Glomerular visceral epithelial cell (primary cell): ENCODE measurements at regions not wholly inside any gene's neighbourhood (a gene's known extent, or its start where the extent isn't known, plus 50 kb on each side); places are given as distances from the start of the nearest gene placed in this dataset.
A peak's percentile ranks its signal among the peaks of the same experiment; 100 is the strongest.

Source experiments
- DNase-seq: peaks from one replicate; pipeline ENCODE4 v3.0.0-alpha.2; 2016; ENCODE audit errors: extremely low spot score

GRCh38 chr1:222288053-222288452, 259.9 kb downstream of the HHIPL2 start:
- no peak for DNase-seq

DNA sequence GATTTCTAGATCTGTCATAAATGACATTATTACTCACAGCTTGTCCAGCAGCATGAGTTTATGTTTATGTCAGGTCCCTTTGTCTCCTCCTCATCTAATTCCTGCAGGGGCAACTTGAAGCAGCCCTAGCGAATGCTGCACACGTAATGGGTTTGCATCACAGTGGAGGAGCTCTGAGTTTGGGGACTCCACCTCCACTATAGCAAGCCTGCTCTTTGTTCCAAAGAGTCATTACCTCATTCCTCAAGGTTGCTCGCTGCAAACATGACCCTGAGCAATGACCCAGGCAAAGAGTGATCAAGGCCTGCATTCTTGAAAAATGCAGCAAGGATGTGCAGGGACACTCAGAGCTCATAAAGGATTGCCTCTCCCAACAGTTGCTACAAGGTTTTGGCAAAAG, 261.9 kb downstream of the HHIPL2 start:
- DNase-seq = peak; percentile 2

DNA sequence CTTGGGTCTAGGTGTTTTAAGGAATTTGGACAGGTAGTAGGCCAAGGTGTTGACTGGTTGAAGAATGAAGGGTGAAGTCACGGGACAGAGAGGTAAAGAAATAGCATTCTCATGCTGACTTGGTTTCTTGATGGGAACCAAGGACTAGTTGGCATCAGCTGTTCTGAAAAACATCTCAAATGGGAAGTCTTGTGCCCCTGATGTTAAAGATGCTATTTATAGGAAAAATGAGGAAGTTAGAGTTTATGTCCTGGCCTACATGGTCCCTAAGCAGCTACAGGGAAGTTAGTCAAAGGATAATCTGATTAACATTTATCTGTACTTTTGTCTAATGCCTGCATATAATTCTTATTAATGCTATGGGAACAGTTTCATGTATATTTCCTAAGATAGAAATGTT, 262.4 kb downstream of the HHIPL2 start:
- DNase-seq = no peak

DNA sequence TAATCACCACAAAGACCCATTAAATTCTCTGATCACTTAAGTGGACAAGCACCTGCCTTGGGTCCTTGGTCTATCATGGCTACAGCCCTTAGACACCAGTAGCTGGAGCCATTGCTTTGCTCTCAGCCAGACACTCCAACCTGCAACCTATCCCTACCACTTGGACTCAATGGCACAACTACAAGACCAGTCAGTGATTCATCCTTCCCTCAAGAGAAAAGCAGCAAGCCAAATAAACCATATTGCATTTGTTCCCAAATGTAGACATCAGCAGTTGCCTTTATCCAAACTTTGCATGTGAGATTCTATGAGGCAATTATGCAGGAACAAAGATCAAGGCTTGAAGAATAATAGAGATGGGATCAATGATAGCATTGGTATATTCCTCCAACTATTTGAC, 263.4 kb downstream of the HHIPL2 start:
- DNase-seq = no peak

GRCh38 chr1:222283147-222283768, 264.6 kb downstream of the HHIPL2 start:
- DNase-seq = peak; percentile 12

- DNase-seq = no peak
Observed at GRCh38 chr1:222279591-222279990, 268.3 kb downstream of the HHIPL2 start.

DNA sequence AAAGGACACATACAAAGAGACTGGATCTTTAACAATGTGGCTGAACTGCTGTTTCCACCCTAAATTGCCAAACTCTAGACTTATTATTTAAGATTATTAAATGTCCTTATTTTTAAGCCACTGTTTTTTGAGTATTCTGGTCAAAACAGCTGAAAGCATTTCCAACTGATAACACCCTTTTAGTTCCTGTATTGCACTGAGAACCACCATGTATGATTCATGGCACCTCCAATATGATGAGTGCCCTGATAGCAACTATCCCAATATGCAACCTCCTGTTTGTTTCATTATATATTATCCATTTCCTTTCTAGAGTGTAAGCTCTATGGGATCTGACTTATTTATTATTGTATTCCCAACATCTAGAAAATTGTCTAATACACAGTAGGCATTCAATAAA, 269.4 kb downstream of the HHIPL2 start:
- no peak for DNase-seq

GRCh38 chr1:222275729-222276465, 272.0 kb downstream of the HHIPL2 start:
- DNase-seq = no peak

- DNase-seq = no peak
Observed at GRCh38 chr1:222275001-222275728, 272.7 kb downstream of the HHIPL2 start.

DNA sequence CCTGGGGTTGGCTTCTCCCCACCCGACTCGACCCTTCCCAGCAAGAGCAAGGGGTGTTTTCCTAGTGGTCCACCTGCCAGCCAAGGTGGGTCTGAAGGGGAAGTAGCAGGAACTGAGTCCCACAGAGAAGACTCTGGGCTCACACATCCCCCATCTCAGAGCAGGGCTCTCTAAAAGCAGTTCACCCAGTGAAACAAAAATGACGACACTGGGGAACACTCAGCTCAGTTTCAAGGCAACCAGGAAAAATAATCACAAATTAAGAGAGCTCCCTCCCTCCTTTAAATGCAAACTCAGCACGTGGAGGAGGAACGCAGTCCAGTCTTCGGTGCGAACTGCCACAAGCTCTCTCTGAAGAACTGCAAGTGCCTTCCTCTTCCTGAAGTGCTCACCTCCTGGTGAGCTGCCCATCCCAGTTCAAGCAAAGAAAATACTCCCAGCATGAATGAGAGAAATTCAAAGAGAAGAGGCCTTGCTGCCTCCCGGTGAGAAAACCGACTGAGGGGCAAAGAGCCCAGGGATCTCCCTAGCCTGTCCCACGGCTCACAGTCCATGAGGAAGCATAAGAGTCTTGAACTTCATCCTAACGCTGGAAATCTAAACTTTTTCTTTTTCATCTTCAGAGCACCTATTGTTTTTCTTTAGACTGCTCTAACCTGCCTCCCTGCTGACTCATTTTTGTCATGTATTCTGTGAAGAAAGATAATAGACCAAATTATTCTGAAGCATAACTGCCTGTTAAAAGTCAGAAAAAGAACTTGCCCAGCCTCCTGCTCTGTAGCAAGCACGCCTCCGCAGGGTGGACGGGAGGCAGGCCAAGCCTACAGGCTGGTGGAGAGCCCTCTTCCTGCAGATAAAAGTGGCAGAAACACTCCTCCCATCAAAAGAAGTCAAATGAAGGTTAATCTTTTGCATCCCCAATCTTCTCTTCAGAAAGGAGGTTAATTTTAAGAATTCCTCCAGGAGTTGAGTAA, 281.4 kb downstream of the HHIPL2 start:
- no peak for DNase-seq

DNA sequence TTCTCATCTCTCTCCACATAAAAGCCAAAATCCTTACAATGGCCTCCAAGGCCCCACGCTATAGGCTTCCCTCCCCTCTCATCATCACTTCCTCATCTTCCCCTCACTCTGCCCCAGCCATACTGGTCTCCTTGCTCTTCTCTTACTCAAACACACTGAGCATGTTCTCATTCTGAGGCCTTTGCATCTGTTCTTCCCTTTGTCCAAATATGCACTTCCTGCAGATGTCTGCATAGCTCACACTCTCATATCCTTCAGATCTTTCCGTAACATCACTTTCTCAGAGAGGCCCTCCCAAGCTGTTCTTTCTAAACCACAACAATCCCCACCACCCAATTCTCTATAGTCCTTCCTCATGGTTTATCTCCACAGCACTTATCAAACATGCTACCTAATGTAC, 284.1 kb downstream of the HHIPL2 start:
- DNase-seq = no peak

- no peak for DNase-seq
Observed at GRCh38 chr1:222257027-222257426, 290.9 kb downstream of the HHIPL2 start.

DNA sequence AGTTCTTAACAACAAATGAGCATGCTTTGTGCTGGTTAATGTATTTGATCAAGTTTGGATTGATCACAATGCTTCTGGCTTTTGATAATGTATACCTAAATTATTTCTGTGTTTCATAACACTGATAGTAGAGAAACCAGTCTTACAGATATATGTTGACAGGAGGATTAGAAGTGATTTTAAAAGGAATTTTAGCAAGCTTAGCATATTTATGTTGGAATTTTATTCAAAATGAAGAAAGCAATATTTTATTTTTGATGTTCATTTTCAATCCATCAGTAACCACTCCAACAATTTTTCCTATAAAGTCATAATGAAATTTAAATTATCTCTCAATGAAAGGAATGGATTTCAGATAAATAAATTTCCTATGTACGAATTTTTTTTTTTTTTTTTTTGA, 291.8 kb downstream of the HHIPL2 start:
- no peak for DNase-seq

GRCh38 chr1:222252788-222253187, 295.1 kb downstream of the HHIPL2 start:
- DNase-seq = no peak

- DNase-seq = no peak
Observed at GRCh38 chr1:222251847-222252246, 296.1 kb downstream of the HHIPL2 start.

DNA sequence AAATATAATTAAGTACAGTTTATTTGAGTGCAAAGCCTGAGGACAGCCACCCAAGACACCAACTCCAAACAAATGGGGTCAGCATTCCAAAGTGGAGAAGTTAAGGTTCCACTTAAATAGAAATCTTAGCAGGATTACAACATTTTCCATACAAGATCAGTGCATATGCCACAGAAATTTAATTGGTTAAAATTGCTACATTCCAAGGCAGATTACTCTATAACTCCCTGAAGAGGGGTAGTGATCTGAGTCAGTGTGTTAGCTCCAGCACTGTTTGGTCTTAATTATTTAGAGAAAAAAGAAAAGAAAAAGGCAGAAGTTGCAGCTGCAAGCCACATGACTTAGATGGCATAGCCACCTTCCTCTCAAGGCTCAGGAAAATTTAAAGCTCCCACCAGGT, 297.5 kb downstream of the HHIPL2 start:
- DNase-seq = no peak

DNA sequence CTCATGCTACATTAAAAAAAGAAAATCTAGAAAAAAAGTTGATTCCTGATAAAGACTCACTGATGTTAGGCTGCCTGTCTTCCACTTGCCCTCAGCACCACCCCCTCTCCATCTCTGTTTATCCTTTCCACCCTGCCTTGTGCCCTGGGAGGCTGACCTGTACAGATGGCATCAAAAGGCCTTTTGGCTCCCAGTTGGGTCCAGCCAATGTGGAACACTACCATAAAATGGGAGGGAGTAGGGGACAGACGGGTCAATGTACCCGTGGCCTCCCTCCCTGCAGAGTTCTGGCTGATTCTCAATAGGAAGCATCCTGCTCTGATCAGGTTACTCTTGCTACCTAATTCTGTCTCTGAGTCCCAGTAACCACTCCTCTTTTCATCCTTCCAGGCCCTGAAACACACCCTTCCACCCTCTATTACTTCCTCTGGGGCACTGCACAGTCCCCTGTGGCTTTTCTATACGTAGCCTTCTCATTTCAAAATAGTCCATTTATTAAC, 300.0 kb downstream of the HHIPL2 start:
- no peak for DNase-seq

DNA sequence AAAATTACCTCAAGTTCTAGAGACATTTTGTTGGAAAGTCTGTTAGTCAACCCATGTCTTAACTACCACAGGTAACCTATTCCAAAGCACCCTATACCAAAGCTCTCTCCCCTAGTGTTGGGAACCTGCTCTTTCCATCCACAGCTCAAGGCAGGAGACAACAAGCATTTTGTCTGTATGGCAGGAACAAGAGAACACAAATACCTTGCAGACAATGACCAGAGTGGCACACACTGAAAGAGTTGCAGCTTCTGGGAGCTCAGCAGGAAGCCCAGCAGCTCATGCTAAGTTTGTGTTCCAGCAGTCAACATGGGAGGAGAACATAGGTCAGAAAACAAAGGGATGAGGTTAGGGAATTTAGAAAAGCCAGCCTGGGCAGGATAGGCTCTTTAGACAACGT, 300.8 kb downstream of the HHIPL2 start:
- no peak for DNase-seq

- DNase-seq = peak; percentile 32
Observed at GRCh38 chr1:222243902-222244301, 304.0 kb downstream of the HHIPL2 start.

DNA sequence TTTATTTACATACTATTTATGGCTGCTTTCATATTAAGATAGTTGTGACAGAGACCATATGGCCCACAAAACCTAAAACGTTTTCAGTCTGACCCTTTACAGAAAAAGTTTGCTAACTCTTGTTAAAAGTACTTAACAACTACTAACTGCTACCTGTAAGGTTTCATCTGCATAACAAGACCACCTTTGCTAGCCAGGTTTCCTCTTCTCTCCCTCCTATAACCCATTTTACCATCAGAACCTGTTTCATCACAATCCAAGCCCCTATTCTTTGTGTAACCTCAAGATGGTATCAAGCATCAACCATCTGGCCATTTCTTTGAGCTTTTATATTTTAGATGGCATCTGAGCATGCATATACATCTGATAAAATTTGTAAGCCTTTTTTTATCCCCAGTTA, 305.4 kb downstream of the HHIPL2 start:
- no peak for DNase-seq

DNA sequence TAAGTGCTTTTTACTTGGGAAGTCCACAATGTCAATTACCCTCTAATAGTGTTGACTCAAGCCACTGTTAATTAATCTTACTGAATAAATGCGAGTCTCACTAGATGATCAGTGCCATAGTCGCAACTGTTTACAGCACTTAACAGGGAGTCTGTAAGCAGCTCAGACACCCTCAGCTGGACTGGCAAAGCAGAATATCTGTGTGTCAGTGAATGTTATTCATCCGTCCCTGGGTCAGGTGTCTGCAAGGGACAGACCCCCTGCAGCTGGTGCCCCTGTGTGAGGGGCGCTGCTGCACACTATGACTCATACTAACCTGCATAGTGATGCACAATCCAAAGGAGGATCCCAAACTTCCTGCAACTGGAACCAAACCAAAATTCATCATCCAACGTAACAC, 306.5 kb downstream of the HHIPL2 start:
- DNase-seq = no peak
